ENCODE measurements at regions not wholly inside any gene's neighbourhood (a gene's known extent, or its start where the extent isn't known, plus 50 kb on each side); places are given as distances from the start of the nearest gene placed in this dataset.
"Not testable (repeated sequence)": the region's sequence is repeated elsewhere in the genome, so short reads cannot be mapped to it uniquely, and the experiment has no call there.

- peaks cover 18% of the 10 kb centered on the region for H3K9me3 Mint-ChIP-seq
- H3K4me1 Mint-ChIP-seq (ENCODE audit: low read depth); H3K4me3 Mint-ChIP-seq; H3K27ac Mint-ChIP-seq; H3K27me3 Mint-ChIP-seq (ENCODE audit: low read depth); H3K36me3 Mint-ChIP-seq (ENCODE audit: low read depth): not testable (repeated sequence)
These were observed 626.1 kb upstream of the DEFB115 start for GRCh38 chr20:30631261-30631789.

DNA sequence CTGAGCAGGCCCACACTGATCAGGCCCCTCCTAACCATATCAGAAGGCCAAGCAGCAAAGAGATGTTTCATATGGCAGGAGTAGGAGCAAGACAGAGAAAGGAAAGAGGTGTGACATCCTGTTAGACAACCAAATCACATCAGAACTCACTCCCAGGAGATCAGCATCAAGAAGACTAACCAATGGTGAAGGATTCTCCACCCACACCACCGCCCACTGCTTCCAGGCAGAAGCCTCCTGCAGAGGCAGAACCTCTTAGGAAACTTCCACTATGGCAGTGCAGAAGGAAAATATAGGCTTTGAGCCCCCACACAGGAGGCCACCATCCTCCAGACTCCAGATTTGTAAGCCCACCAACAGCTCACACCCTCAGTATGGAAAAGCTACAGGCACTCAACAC, 624.7 kb upstream of the DEFB115 start:
- not testable (repeated sequence) for H3K4me1 Mint-ChIP-seq (ENCODE audit: low read depth); H3K36me3 Mint-ChIP-seq (ENCODE audit: low read depth); H3K27me3 Mint-ChIP-seq (ENCODE audit: low read depth); H3K4me3 Mint-ChIP-seq; H3K27ac Mint-ChIP-seq
- H3K9me3 Mint-ChIP-seq = peaks cover 26% of the 10 kb centered on the region

DNA sequence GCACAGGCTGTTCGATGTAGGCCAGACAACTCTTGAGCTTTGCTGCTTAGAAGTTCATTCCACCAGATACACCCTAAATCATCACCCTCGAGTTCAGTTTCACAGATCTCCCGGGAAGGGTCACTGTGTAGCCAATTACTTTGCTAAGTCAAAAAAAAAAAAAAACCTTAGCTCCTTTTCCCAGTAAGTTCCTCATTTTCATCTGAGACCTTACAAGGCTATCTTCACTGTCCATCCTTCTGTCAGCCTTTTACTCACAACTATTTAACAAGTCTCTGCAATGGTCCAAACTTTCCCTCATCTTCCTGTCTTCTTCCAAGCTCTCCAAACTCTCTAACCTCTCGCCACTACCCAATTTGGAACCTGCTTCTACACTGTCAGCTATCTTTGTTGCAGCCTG, 615.9 kb upstream of the DEFB115 start:
- not testable (repeated sequence) for H3K4me1 Mint-ChIP-seq (ENCODE audit: low read depth); H3K27me3 Mint-ChIP-seq (ENCODE audit: low read depth); H3K4me3 Mint-ChIP-seq; H3K27ac Mint-ChIP-seq; H3K36me3 Mint-ChIP-seq (ENCODE audit: low read depth)
- H3K9me3 Mint-ChIP-seq = peaks cover 33% of the 10 kb centered on the region

DNA sequence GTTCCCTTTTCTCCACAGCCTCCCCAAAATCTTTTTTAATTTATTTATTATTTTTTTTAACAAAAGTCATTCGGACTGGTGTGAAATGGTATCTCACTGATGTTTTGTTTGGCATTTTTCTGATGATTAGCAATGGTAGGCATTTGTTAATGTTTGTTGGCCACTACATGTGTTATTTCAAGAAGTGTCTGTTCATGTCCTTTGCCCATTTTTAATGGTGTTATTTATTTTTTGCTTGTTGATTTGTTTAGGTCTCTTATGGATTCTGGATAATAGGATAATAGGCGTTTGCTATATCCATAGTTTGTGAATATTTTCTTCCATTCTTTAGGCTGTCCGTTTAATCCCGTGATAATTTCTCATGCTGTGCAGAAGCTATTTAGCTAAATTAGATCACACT, 596.5 kb upstream of the DEFB115 start:
- H3K27me3 Mint-ChIP-seq (ENCODE audit: low read depth); H3K36me3 Mint-ChIP-seq (ENCODE audit: low read depth); H3K4me1 Mint-ChIP-seq (ENCODE audit: low read depth); H3K4me3 Mint-ChIP-seq; H3K27ac Mint-ChIP-seq; H3K9me3 Mint-ChIP-seq: not testable (repeated sequence)

GRCh38 chr20:30668418-30668817, 589.0 kb upstream of the DEFB115 start:
- not testable (repeated sequence) for H3K27ac Mint-ChIP-seq; H3K36me3 Mint-ChIP-seq (ENCODE audit: low read depth); H3K9me3 Mint-ChIP-seq; H3K4me1 Mint-ChIP-seq (ENCODE audit: low read depth); H3K27me3 Mint-ChIP-seq (ENCODE audit: low read depth); H3K4me3 Mint-ChIP-seq

DNA sequence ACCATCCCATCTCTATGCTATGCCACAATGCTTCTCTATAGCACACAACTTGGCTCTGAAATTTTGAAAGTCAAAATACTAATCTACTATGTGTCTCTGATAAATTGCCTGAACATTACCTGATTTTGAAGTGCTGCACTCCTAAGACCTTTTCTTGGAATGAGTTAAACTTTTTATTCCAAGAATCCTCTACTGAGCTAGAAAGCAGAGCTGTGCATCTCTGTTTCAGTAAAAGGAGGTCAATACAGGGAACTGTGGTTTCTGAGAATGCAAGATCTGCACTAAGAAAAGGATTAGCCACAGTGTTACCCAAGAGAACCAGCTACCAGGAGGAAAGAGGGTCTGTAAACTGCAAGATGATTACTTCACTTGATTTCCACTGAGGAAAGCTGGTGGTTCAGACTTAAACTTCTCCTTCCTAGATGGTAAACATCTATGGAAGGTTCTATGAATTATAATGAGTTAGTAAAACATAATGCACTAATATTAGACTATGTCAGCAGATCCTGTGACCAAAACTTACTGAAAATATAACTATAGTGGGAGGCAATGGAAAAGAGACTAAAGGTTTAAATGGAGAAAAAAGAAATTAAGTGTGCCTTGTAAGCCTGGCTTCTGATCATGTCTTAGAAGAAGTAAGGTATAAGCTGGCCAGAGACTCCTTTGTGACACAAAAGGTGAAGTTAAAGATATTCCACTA, 588.0 kb upstream of the DEFB115 start:
- H3K27ac Mint-ChIP-seq; H3K9me3 Mint-ChIP-seq; H3K4me3 Mint-ChIP-seq; H3K36me3 Mint-ChIP-seq (ENCODE audit: low read depth); H3K27me3 Mint-ChIP-seq (ENCODE audit: low read depth); H3K4me1 Mint-ChIP-seq (ENCODE audit: low read depth): not testable (repeated sequence)

GRCh38 chr20:30671120-30671519, 586.3 kb upstream of the DEFB115 start:
- not testable (repeated sequence) for H3K4me3 Mint-ChIP-seq; H3K4me1 Mint-ChIP-seq (ENCODE audit: low read depth); H3K36me3 Mint-ChIP-seq (ENCODE audit: low read depth); H3K9me3 Mint-ChIP-seq; H3K27ac Mint-ChIP-seq; H3K27me3 Mint-ChIP-seq (ENCODE audit: low read depth)

DNA sequence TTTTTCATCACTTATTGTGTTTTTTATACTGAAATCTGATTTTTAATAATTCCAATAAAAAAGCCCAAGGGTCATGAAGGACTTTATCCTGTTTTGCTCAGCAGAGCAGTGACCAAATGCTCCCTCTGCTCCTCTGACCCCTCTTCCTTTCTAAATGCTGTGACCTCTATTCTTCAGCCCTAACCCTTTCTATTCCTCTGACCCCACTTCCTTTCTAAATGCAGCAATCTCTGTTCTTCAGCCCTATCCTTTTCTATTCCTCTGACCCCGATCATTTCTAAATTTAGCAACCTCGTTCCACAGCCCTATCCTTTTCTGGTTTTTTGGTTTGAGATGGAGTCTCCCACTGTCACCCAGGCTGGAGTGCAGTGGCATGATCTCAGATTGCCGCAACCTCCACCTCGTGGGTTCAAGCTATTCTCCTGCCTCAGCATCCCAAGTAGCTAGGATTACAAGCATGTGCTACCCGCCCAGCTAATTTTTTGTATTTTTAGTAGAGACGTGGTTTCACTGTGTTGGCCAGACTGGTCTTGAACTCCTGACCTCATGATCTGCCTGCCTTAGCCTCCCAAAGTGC, 581.4 kb upstream of the DEFB115 start:
- not testable (repeated sequence) for H3K27me3 Mint-ChIP-seq (ENCODE audit: low read depth); H3K27ac Mint-ChIP-seq; H3K9me3 Mint-ChIP-seq; H3K4me3 Mint-ChIP-seq; H3K4me1 Mint-ChIP-seq (ENCODE audit: low read depth); H3K36me3 Mint-ChIP-seq (ENCODE audit: low read depth)

DNA sequence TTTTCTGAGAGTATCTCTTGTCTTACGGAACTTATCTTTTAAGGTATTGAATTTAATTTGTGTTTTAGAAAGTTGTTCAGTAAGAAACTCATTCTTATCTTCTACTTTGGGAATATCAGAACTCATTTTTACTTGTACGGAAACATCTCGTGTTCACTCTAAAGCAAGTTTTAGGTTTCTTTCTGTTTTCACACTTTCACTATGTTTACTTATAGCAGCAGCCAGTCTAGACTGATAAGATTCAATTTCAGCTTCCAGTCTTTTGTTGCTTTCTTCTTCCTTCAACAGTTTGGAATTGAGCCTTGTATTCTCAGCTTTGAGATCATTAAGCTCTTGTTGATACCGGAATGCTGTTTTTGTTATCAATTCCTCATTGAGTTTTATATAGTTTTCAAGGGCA, 575.2 kb upstream of the DEFB115 start:
- H3K27ac Mint-ChIP-seq; H3K36me3 Mint-ChIP-seq (ENCODE audit: low read depth); H3K9me3 Mint-ChIP-seq; H3K4me3 Mint-ChIP-seq; H3K27me3 Mint-ChIP-seq (ENCODE audit: low read depth); H3K4me1 Mint-ChIP-seq (ENCODE audit: low read depth): not testable (repeated sequence)

- peaks cover 19% of the 10 kb centered on the region for H3K9me3 Mint-ChIP-seq
- not testable (repeated sequence) for H3K27me3 Mint-ChIP-seq (ENCODE audit: low read depth); H3K4me3 Mint-ChIP-seq; H3K36me3 Mint-ChIP-seq (ENCODE audit: low read depth); H3K27ac Mint-ChIP-seq; H3K4me1 Mint-ChIP-seq (ENCODE audit: low read depth)
These were observed 544.6 kb upstream of the DEFB115 start for GRCh38 chr20:30712861-30713260.

- not testable (repeated sequence) for H3K4me3 Mint-ChIP-seq; H3K36me3 Mint-ChIP-seq (ENCODE audit: low read depth); H3K4me1 Mint-ChIP-seq (ENCODE audit: low read depth); H3K27ac Mint-ChIP-seq; H3K9me3 Mint-ChIP-seq; H3K27me3 Mint-ChIP-seq (ENCODE audit: low read depth)
These were observed 537.9 kb upstream of the DEFB115 start for GRCh38 chr20:30719415-30720199.

DNA sequence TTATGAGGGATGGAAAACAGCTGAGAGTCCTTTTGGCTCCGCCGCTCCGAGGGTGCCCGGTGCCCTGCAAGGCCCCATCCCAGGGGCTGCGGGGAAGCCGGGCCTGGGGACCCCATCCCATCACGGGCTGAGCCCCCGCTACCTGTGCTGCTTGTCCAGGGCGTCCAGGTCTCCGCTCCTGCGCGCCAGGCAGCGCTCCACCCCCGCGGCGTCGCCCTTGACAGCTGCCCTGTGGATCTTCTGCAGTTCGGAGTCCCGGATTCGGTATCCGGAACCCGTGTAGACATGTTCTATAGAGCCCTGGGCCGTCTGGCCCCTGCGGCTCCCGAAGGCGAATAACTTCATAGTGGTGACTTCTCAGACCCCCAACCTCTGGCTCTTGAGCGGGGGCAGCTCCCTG, 534.0 kb upstream of the DEFB115 start:
- Mint-ChIP-seq H3K4me3 (peak overlapping the region; percentile 91), H3K27ac (peak overlapping the region; percentile 84)
- not testable (repeated sequence) for H3K27me3 Mint-ChIP-seq (ENCODE audit: low read depth); H3K9me3 Mint-ChIP-seq; H3K4me1 Mint-ChIP-seq (ENCODE audit: low read depth); H3K36me3 Mint-ChIP-seq (ENCODE audit: low read depth)

GRCh38 chr20:30723934-30724687, 533.4 kb upstream of the DEFB115 start:
- not testable (repeated sequence) for H3K36me3 Mint-ChIP-seq (ENCODE audit: low read depth); H3K27me3 Mint-ChIP-seq (ENCODE audit: low read depth); H3K4me1 Mint-ChIP-seq (ENCODE audit: low read depth); H3K9me3 Mint-ChIP-seq
- Mint-ChIP-seq H3K27ac (peak overlapping the region; percentile 84), H3K4me3 (peak overlapping the region; percentile 91)

- H3K4me1 Mint-ChIP-seq (ENCODE audit: low read depth); H3K4me3 Mint-ChIP-seq; H3K9me3 Mint-ChIP-seq; H3K36me3 Mint-ChIP-seq (ENCODE audit: low read depth); H3K27me3 Mint-ChIP-seq (ENCODE audit: low read depth); H3K27ac Mint-ChIP-seq: not testable (repeated sequence)
These were observed 532.8 kb upstream of the DEFB115 start for GRCh38 chr20:30724688-30725074.

GRCh38 chr20:30725188-30725587, 532.3 kb upstream of the DEFB115 start:
- H3K9me3 Mint-ChIP-seq; H3K4me3 Mint-ChIP-seq; H3K27me3 Mint-ChIP-seq (ENCODE audit: low read depth); H3K4me1 Mint-ChIP-seq (ENCODE audit: low read depth); H3K36me3 Mint-ChIP-seq (ENCODE audit: low read depth); H3K27ac Mint-ChIP-seq: not testable (repeated sequence)
